ENCODE measurements at regions not wholly inside any gene's neighbourhood (a gene's known extent, or its start where the extent isn't known, plus 50 kb on each side); places are given as distances from the start of the nearest gene placed in this dataset.
"Not testable (repeated sequence)": the region's sequence is repeated elsewhere in the genome, so short reads cannot be mapped to it uniquely, and the experiment has no call there.

GRCh38 chr7:3138206-3138605, 94.5 kb upstream of the CARD11 start:
- no peak for DNase-seq

GRCh38 chr7:3138997-3139396, 95.3 kb upstream of the CARD11 start:
- no peak for DNase-seq

GRCh38 chr7:3140834-3141233, 97.2 kb upstream of the CARD11 start:
- no peak for DNase-seq

- no peak for DNase-seq
Measured at GRCh38 chr7:3141326-3141725, 97.7 kb upstream of the CARD11 start.

GRCh38 chr7:3143869-3144775, 100.5 kb upstream of the CARD11 start:
- no peak for DNase-seq

- DNase-seq, result not testable (repeated sequence)
Measured at GRCh38 chr7:3144776-3145125, 101.1 kb upstream of the CARD11 start.

- DNase-seq, result no peak
Measured at GRCh38 chr7:3146571-3147226, 103.0 kb upstream of the CARD11 start.

GRCh38 chr7:3148471-3148870, 104.8 kb upstream of the CARD11 start:
- not testable (repeated sequence) for DNase-seq

- no peak for DNase-seq
Measured at GRCh38 chr7:3149231-3149995, 105.7 kb upstream of the CARD11 start.

GRCh38 chr7:3150027-3150426, 106.4 kb upstream of the CARD11 start:
- DNase-seq, result no peak

- DNase-seq, result no peak
Measured at GRCh38 chr7:3151784-3152183, 108.1 kb upstream of the CARD11 start.

GRCh38 chr7:3152714-3153113, 109.0 kb upstream of the CARD11 start:
- DNase-seq, result no peak

- no peak for DNase-seq
Measured at GRCh38 chr7:3153118-3153517, 109.5 kb upstream of the CARD11 start.

- no peak for DNase-seq
Measured at GRCh38 chr7:3154317-3154716, 110.7 kb upstream of the CARD11 start.

GRCh38 chr7:3154881-3155494, 111.3 kb upstream of the CARD11 start:
- peak in 2 of 4 experiments; percentile 16 to 32 for DNase-seq

- DNase-seq, result no peak
Measured at GRCh38 chr7:3156508-3156907, 112.8 kb upstream of the CARD11 start.

- no peak for DNase-seq
Measured at GRCh38 chr7:3157566-3158287, 114.1 kb upstream of the CARD11 start.

GRCh38 chr7:3158341-3158760, 114.7 kb upstream of the CARD11 start:
- DNase-seq, result no peak

GRCh38 chr7:3159039-3159438, 115.4 kb upstream of the CARD11 start:
- no peak for DNase-seq

GRCh38 chr7:3159445-3159844, 115.8 kb upstream of the CARD11 start:
- no peak for DNase-seq

GRCh38 chr7:3159926-3160325, 116.3 kb upstream of the CARD11 start:
- DNase-seq, result not testable (repeated sequence)

GRCh38 chr7:3162289-3162688, 118.6 kb upstream of the CARD11 start:
- no peak for DNase-seq
